Spleen (tissue), 7 donors: ENCODE measurements at regions not wholly inside any gene's neighbourhood (a gene's known extent, or its start where the extent isn't known, plus 50 kb on each side); places are given as distances from the start of the nearest gene placed in this dataset.

Experiments
- POLR2A ChIP-seq, 3 donors: fragments of 450-650 bp; IDR thresholded peaks; one replicate each; pipeline ENCODE4 v1.5.1; 2017; ENCODE audit warnings: antibody characterized with exemption in 3 of 3, mild to moderate bottlenecking in 1 of 3
- POLR2AphosphoS5 ChIP-seq, 3 donors: sonication (generic); formaldehyde crosslinking; IDR thresholded peaks; one replicate each; pipeline ENCODE4 v1.5.1; 2017; ENCODE audit warnings: antibody characterized with exemption in 3 of 3
- TF ChIP-seq, protein P1 (sequence below), 11 experiments: fragments of 200-600 bp in 7 of 11; fragments of 450-650 bp in 4 of 11; sonication (generic) in 4 of 11; IDR thresholded peaks in 8 of 11; conservative IDR thresholded peaks in 3 of 11; 1 replicate in 7 of 11; 2 replicates in 4 of 11; pipeline versions ENCODE4 v1.4.0 to v1.8.0; 2016 to 2021; ENCODE audit warnings: antibody characterized with exemption in 11 of 11, inconsistent platforms in 4 of 11, mild to moderate bottlenecking in 1 of 11
- donor health status: DM: no; HTN: no; CAD: no; lungs with moderate emphysema.
- donor health status: DM: no; HTN: no; CAD: no.
- donor health status: DM: no; HTN: no; CAD: no.

GRCh38 chr12:123051556-123051955 is 71.1 kb downstream of the ARL6IP4 start:
- no peak for TF ChIP-seq POLR2A (IDR thresholded peaks at IDR 0.05)
- TF ChIP-seq, protein P1, sequence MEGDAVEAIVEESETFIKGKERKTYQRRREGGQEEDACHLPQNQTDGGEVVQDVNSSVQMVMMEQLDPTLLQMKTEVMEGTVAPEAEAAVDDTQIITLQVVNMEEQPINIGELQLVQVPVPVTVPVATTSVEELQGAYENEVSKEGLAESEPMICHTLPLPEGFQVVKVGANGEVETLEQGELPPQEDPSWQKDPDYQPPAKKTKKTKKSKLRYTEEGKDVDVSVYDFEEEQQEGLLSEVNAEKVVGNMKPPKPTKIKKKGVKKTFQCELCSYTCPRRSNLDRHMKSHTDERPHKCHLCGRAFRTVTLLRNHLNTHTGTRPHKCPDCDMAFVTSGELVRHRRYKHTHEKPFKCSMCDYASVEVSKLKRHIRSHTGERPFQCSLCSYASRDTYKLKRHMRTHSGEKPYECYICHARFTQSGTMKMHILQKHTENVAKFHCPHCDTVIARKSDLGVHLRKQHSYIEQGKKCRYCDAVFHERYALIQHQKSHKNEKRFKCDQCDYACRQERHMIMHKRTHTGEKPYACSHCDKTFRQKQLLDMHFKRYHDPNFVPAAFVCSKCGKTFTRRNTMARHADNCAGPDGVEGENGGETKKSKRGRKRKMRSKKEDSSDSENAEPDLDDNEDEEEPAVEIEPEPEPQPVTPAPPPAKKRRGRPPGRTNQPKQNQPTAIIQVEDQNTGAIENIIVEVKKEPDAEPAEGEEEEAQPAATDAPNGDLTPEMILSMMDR (IDR thresholded peaks at IDR 0.05 in 8 of 11, conservative IDR thresholded peaks at IDR 0.05 in 3 of 11), result no peak
- TF ChIP-seq POLR2AphosphoS5 (IDR thresholded peaks at IDR 0.05), result no peak
